Cardiac fibroblast (primary cell): ENCODE measurements at regions not wholly inside any gene's neighbourhood (a gene's known extent, or its start where the extent isn't known, plus 50 kb on each side); places are given as distances from the start of the nearest gene placed in this dataset.

ENCODE experiments used
- DNase-seq, 2 donors: peaks; one replicate each; pipeline versions ENCODE4 v3.0.0 to v3.0.0-alpha.2; 2010; ENCODE audit warnings: low read depth in 2 of 2
- H3K4me3 ChIP-seq, 2 donors: replicated peaks in 1 of 2; 1 replicate in 1 of 2; 2 replicates in 1 of 2; pipeline ENCODE4 v1.5.1; 2011; ENCODE audit warnings: low read depth in 2 of 2, low read length in 2 of 2, mild to moderate bottlenecking in 2 of 2, moderate library complexity in 1 of 2
- TF ChIP-seq, protein P1 (sequence below): IDR thresholded peaks from one replicate; pipeline ENCODE4 v1.5.1; 2011; ENCODE audit warnings: low read depth, mild to moderate bottlenecking, low read length, inconsistent platforms

GRCh38 chr3:99021466-99021865 is 120.0 kb upstream of the DCBLD2 start:
- H3K4me3 ChIP-seq, result no peak overlapping the region
- TF ChIP-seq, protein P1, sequence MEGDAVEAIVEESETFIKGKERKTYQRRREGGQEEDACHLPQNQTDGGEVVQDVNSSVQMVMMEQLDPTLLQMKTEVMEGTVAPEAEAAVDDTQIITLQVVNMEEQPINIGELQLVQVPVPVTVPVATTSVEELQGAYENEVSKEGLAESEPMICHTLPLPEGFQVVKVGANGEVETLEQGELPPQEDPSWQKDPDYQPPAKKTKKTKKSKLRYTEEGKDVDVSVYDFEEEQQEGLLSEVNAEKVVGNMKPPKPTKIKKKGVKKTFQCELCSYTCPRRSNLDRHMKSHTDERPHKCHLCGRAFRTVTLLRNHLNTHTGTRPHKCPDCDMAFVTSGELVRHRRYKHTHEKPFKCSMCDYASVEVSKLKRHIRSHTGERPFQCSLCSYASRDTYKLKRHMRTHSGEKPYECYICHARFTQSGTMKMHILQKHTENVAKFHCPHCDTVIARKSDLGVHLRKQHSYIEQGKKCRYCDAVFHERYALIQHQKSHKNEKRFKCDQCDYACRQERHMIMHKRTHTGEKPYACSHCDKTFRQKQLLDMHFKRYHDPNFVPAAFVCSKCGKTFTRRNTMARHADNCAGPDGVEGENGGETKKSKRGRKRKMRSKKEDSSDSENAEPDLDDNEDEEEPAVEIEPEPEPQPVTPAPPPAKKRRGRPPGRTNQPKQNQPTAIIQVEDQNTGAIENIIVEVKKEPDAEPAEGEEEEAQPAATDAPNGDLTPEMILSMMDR, result no peak
- DNase-seq, result no peak

GRCh38 chr3:99016452-99016851 is 115.0 kb upstream of the DCBLD2 start:
- TF ChIP-seq, protein P1, result no peak
- H3K4me3 ChIP-seq, result no peak overlapping the region
- no peak for DNase-seq

DNA sequence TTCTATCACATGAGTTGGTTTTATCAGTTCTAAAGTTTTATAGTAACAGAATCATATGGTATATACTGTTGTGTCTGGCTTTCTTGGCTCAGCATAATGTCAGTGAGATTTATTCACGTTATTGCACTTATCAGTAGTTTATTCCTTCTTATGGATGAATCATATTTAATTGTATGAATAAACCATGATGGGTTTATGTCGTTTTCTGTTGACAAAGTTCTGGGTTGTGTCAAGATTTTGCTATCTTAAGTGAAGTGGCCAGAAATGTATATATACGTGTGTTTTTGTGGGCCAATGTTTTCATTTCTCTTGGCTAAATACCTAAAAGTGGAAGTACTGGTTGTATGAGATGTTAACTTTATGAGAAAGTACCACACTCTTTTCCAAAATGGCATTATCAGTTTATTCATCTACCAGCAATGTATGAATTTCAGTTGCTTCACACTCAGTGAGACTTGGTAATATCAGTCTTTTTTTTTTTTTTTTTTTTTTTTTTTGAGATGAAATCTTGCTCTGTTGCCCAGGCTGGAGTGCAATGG is 112.4 kb upstream of the DCBLD2 start:
- TF ChIP-seq, protein P1, result no peak
- no peak overlapping the region for H3K4me3 ChIP-seq
- no peak for DNase-seq

- no peak for DNase-seq
- no peak overlapping the region for H3K4me3 ChIP-seq
Measured at GRCh38 chr3:99013077-99013476, 111.6 kb upstream of the DCBLD2 start.

DNA sequence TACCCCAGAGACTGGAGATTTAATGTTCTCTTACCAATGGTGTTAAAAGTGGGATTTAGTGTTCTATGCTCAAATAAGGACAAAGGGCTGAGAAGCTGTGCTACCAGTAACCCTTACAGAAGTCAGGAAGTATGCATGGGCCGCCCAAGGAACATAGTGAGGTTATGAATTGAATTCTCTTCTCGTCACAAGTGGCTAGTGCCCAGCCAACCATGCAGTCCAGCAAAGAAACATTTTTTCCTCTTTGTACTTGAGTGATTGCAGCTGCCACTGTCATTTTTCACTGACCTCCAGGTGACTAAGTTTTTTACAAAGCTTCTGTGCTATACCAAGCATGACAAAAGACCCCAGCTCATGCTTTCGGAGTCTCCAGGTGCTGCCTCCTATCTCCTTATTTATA is 110.6 kb upstream of the DCBLD2 start:
- no peak overlapping the region for H3K4me3 ChIP-seq
- DNase-seq, result peak in 1 of 2 donors; percentile 39
- TF ChIP-seq, protein P1, result no peak

More at GRCh38 chr3:99013077-99013476, 111.6 kb upstream of the DCBLD2 start:
- TF ChIP-seq, protein P1, result peak; percentile 23

DNA sequence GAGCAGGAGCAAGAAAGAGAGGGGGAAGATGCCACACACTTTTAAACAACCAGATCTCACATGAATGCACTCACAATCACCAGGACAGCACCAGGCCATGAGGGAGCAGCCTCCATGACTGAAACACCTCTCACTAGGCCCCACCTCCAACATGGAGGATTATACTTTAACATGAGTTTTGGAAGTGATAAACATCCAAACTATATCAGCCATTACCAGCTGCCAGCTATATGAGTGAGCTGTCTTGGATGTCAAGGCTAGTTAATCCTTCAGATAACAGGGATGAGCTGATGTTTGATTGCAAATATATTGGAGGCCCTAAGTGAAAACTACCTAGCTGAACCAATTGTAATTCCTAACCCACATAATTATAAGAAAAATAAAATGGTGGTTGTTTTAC is 108.4 kb upstream of the DCBLD2 start:
- DNase-seq, result no peak
- no peak overlapping the region for H3K4me3 ChIP-seq
- TF ChIP-seq, protein P1, result no peak

- DNase-seq, result no peak
- no peak overlapping the region for H3K4me3 ChIP-seq
- TF ChIP-seq, protein P1, result no peak
Measured at GRCh38 chr3:99006686-99007085, 105.2 kb upstream of the DCBLD2 start.
